HG03378 (cell line): ENCODE measurements at regions not wholly inside any gene's neighbourhood (a gene's known extent, or its start where the extent isn't known, plus 50 kb on each side); places are given as distances from the start of the nearest gene placed in this dataset.

Source experiments
- ATAC-seq: cut with Tn5 transposase; IDR thresholded peaks from one replicate; pipeline ENCODE4 v1.9.1; 2021; ENCODE audit warnings: mild to moderate bottlenecking, moderate library complexity; ENCODE audit not compliant: unreplicated experiment

DNA sequence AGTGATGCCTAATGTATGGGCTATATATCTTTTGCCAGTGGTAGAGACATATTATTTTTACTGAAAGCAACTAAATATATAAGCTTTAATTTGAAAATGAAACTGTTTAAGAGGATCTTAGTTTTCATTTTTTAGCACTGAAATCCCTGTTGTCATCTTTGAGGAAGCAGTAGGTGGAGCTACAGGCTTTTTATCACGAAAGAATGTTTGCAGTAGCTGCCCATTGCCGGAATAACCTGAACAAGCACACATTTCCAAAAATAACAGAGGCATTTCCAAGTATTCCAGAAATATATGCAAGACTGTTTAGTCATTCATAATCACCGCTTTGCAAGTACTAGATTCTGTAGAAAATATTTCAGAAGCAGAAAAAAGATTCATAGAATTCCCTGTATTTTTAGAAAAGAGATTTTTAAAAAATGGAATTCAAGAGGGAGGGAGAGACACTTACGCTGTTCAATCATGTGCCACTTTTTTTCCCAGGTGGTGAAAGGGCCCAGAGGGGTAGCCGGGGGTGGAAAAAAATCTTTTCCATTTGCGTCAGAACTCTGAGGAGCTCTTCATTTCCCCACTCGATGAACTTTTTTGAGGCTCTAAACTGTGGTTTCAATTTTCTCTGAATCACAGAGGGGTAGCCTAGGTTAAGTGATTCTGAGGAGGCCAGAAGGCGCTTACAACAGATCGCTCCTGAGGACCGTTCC lies 142.5 kb upstream of the FERMT1 start:
- ATAC-seq: no peak

DNA sequence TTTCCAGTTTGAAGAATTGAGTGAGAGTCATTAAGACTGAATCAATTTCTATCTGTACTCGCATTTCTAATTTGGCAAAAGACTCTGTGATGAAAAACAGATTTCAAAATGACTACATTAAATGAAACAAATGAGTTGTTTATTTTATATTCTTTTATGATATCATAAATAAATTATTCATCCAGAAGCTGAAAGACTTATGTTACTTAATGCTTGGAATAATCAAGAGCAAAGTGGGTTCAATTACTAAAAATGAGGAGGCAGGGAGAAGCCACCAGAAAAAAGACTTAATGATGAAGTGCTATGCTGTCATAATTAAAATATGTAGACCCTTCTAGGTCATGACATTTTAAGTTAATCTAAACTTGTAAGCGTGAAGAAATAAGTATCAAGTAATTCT lies 130.6 kb upstream of the FERMT1 start:
- no peak for ATAC-seq

DNA sequence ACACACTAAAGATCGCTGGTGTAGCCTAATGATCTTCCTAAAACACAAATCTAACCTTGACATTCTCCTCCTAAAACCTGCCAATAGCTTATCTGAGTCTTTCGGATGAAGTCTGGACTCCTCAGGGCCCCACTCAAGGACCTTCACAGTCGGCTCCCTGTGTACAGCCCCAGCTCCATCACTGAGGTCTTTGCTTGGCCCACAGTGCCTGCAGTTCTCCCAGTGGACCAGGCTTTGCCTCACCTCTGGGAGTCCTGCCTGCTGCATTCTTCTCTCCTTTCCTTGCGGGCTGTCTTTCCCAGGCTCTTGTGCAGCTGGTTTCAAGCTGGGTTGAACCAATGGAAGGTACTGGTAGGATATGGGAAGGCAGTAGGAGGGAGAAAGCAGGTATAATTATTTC lies 122.6 kb upstream of the FERMT1 start:
- ATAC-seq: no peak

DNA sequence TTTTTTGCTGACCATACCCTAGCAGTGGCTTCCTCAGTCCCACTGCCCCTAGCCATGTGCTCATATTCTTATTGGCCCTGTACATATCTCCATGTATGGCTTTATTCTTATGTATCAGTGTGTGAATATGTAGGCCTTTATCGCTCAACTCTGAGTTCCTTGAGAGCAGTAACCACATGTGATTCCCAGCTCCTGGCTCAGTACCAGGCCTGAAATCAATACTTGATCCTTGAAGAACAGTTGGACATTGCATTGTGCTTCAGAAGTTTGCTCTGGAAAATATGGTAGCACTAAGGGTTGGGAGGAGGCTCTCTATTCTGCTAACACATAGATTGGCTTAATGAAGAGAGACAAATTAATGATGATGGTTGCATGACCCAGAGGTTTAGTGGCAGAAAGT lies 118.8 kb upstream of the FERMT1 start:
- no peak for ATAC-seq

DNA sequence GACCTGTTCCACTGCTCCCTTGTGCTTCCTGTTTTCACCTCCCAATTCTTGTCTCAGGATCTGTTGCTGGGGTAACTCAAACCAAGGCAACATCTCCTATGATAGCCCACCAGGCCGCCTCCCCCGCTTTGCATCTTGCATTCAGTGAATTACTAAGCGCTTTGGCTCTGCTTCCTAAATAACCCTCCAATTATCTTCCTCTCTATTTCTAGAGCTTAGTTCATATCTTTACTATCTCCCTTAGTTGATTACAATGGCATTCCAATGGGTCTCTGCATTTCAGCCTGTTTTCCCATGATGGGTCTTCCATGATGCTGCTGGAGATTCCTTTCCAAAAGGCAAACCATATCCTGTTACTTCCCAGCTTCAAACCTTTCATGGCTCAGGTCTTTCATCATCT lies 117.2 kb upstream of the FERMT1 start:
- no peak for ATAC-seq

DNA sequence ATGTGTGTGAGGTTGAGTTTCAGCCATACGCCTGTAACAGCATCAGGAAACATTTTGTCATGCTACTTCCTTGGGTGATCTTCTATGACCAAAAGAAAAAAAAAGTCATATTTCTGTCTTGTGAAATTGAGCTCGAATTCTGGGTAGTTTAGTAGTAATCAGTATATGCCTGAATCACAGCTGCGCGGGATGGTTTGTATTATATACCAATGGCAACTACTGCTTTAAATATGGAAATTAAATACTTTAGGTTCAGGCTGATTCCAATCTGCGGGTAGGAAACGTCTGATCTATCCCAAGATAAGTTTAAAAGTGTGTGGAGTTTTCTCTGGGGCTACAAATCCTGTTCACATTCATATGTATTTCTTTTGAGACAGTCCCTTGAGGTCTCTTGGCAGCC lies 115.6 kb upstream of the FERMT1 start:
- ATAC-seq: no peak

DNA sequence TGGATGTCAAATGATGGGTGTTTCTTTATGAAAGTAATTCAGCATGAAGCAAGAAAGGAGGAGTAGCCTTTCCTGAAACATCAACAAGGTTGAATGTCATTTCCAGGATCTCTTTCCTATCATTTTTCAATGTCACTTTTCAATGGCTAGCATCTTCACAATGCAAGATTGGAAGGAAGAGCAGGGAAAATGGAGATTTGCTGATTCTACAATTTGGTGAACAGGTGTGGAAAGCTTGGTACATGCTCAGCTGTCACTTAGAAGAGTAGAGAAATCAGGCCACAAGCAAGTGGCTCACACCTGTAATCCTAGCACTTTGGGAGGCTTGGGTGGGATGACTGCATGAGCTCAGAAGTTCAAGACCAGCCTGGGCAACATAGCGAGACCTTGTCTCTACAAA lies 112.7 kb upstream of the FERMT1 start:
- ATAC-seq: no peak

DNA sequence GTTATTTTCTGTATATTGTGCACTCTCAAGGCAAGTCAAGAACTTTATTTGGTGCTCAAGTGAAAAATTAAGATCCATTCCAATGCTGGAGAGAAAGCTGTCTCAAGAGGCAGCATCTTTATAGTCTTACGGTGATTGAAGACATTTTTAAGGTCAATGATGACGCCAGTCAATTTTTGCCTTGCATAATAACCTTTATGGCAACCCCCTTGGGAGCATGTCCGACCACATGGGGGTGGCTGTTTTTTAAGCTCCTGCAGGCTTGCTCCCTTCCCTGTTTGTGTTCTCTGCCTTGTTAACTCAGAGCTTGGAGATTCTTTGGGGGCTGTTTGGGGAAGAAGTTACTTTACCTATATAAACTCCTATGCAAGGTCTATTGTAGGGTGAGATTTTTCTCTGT lies 109.6 kb upstream of the FERMT1 start:
- no peak for ATAC-seq

DNA sequence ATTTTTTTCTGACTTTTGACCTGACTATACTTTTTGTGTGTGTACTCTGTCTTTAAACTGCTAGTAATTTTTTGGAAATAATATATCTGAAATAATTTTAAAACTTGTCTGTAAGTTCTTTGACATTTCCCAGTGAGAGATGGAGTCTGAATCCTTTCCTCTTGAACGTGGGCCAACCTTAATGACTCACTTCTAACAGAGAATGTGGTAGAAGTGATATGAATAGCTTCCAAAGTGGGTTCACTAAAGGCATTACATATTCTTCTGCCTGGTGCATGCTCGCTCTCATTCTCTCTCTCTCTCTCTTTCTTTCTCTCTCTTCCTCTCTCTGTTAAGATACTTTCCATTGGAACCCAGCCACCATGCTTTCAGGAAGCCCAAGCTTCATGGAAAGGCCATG lies 108.7 kb upstream of the FERMT1 start:
- ATAC-seq: no peak

DNA sequence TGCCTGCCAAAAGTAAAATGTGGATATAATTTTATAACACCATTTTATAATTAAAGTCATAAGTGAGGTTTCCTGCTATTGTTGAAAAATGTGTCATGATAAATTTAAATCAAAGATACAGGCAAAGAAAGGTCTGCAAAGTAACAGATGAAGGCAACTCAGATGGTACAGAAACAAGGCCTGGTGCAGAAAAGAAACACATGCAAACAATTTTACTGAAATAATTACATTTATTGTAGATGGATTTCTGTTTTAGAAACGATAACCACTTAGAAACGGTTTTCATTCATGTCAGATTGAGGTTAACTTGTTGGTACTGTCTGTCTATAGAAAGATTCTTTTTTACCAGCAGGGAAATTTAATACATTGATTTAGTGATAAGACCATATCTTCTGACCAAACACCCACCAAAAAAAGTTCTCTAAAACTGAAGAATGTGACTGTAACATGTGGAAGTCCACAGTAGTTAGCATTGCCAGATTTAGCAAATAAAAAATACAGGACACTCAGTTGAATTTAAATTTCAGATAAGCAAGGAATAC lies 105.5 kb upstream of the FERMT1 start:
- no peak for ATAC-seq

DNA sequence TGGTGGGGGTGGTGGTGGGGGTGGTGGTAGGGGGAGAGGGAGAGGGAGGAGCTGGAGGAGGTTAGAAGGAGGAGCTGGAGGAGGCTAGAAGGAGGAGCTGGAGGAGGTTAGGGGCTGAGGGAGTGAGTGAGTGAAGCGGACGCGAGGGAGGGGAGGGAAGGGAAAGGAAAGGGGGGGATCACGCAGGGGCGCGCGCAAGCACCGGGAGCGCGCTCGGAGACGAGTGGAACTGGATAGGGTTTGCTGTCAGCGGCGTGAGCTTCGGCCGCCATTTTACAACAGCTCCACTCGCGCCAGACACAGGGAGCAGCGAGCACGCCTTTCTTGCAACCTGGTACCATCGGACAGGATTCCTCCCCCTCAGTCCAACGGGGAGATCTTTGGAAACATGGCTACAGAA lies 90.5 kb upstream of the FERMT1 start:
- no peak for ATAC-seq

DNA sequence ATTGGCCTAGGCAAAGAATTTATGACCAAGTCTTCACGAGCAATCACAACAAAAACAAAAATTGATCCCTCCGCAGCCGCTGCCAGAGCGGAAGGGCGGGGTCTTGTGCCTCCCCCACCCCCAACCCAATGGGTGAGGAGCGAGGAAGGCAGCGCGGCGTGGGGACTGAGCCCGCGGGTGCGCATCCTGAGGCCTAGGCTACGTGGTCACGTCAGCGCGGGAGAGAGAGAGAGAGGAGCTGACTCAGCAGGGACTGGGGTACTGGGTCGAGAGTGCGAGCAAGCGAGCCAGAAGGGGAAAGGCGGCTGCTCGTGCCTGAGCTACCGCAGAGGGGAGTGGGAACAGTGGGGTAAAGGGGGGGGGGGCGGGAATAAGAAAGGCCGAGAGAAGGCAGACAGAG lies 90.1 kb upstream of the FERMT1 start:
- ATAC-seq: no peak

DNA sequence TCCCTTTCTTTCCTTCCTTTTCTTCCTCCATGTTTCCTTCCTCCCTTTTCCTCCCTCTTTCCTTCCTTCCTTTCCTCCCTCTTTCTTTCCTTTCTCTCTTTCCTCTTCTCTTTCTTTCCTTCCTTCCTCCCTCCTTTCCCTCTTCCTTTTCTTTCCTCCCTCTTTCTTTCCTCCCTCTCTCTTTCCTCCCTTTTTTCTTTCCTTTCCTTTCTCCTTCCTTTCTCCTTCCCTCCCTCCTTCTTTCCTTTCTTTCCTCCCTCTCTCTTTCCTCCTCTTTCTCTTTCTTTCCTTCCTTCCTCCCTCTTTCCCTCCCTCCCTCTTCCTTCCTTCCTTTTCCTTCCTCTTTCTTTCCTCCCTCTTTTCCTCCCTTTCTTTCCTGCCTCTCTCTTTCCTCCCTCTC lies 86.3 kb upstream of the FERMT1 start:
- ATAC-seq: no peak

DNA sequence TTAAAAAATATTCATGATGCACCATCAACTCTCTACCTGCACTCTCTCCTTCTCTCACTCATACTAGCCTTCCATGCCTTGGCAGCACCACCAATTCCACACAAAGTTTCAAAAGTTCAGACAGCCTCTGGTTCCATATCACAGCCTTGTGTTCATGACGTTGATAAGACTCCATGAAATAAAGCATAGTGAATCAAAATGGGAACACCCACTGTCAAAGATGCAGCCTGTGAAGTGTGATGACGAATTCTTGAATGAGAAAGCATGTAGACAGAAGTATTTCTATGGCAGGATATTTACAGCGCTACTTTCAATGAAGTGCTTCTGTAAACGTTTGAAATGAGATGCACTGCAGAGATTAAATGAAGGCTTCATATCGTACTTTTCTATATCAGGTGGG lies 77.3 kb upstream of the FERMT1 start:
- ATAC-seq: no peak

DNA sequence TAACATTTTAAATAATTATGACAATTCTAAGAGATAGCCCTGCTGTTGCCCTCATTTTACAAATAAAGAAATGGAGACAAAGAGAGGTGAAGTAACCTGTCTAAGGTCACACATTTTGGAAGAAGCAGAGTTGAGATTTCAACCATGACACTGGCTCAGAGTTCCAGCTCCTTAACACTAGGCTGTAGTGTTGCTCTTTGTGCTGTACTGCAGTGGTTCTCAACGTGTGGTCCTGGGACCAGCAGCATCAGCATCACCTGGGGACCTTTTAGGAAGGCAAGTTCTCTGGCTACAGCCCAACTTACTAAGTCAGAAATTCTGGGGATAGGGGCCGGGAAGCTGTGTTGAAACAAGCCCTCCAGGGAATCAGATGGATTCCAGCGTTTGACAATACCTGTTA lies 62.4 kb upstream of the FERMT1 start:
- ATAC-seq: no peak

DNA sequence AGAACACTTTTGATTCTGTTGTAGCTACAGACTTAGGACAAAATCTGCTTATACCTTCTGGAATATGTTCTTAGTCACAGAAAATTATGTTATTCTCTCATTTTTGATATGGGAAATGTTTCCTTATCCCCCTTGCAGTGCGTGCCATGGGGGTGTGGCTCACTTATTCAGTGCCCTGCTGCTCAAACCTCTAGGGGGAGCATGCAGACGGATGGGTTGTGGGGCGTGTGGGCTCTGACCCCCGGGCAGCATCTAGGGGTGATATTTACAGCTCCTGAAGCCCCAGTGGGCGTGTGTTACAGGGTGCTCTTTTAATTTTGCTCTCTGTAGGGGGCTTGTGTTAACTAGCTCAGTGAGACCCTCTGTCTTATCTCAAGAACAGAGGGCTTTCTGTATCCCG lies 61.3 kb upstream of the FERMT1 start:
- no peak for ATAC-seq

DNA sequence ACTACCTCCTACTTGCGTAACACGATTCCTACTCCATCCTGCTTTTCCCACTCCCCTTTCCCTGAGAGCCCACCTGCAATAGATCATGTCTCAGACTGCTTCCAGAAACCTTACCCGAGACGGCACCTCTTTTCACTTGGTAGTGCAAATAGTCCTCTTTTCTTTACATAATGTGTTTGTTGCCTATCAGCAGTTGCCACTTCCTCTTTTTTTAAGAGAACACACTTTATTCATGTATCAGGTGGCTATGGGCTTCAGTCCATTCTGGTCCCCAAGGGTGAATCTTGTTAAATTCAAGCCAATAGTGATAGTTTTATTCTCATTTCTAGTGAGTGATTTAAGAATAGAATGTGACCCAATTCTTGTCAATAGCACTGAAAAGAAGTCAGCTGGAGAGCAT lies 57.7 kb upstream of the FERMT1 start:
- ATAC-seq: no peak

DNA sequence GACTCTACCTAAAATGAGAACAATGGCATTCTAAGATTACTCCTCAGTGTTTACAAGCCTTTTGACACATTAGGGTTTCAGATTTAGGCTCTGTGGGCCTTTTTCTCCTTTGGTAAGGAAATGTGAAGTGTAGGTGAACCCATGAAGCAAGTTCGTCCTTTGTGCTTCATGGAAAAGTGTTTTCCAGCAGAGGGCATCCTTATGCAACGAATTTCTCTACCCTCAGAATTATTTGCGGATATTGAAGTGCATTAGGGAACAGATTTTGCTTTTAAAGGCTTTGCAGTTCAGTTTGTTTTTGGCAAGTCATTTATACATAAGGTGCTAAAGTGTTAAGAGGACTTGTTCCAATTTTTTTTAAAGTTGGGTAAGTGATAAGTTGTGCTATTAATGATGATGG lies 55.7 kb upstream of the FERMT1 start:
- no peak for ATAC-seq

DNA sequence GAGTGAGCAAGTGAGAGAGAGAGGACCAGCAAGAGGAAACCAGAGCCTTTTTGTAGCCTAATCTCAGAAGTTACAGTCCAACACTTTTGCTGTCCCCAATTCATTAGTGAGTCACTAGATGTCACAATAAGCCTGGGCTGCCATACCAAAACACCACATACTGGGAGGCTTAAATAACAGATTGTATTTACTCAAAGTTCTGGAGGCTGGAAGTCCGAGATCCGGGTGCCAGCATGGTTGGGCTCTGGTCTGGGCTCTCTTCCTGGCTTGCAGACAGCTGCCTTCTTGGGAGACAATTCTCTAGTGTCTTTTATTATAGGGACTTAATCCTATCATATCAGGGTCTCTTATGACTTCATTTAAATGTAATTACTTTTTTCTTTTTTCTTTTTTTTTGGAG lies 50.7 kb upstream of the FERMT1 start:
- no peak for ATAC-seq
